ENCODE measurements at regions not wholly inside any gene's neighbourhood (a gene's known extent, or its start where the extent isn't known, plus 50 kb on each side); places are given as distances from the start of the nearest gene placed in this dataset.
"Not testable (repeated sequence)": the region's sequence is repeated elsewhere in the genome, so short reads cannot be mapped to it uniquely, and the experiment has no call there.

- no peak for DNase-seq
Observed at GRCh38 chr7:156511426-156511825, 129.1 kb upstream of the RNF32 start.

GRCh38 chr7:156510966-156511365, 129.6 kb upstream of the RNF32 start:
- no peak for DNase-seq

GRCh38 chr7:156509216-156509615, 131.4 kb upstream of the RNF32 start:
- DNase-seq = no peak

GRCh38 chr7:156505876-156506275, 134.7 kb upstream of the RNF32 start:
- DNase-seq = no peak

- no peak for DNase-seq
Observed at GRCh38 chr7:156504687-156505545, 135.7 kb upstream of the RNF32 start.

GRCh38 chr7:156504006-156504405, 136.6 kb upstream of the RNF32 start:
- no peak for DNase-seq

GRCh38 chr7:156503196-156503595, 137.4 kb upstream of the RNF32 start:
- no peak for DNase-seq

GRCh38 chr7:156501815-156502214, 138.8 kb upstream of the RNF32 start:
- DNase-seq = not testable (repeated sequence)

GRCh38 chr7:156499247-156499881, 141.2 kb upstream of the RNF32 start:
- no peak for DNase-seq

- DNase-seq = no peak
Observed at GRCh38 chr7:156497776-156498509, 142.6 kb upstream of the RNF32 start.

GRCh38 chr7:156496865-156497264, 143.7 kb upstream of the RNF32 start:
- DNase-seq = no peak

GRCh38 chr7:156496363-156496769, 144.2 kb upstream of the RNF32 start:
- DNase-seq = no peak

GRCh38 chr7:156494960-156495359, 145.6 kb upstream of the RNF32 start:
- DNase-seq = no peak

GRCh38 chr7:156493942-156494341, 146.6 kb upstream of the RNF32 start:
- DNase-seq = no peak

- no peak for DNase-seq
Observed at GRCh38 chr7:156492170-156492569, 148.4 kb upstream of the RNF32 start.

- no peak for DNase-seq
Observed at GRCh38 chr7:156491435-156491834, 149.1 kb upstream of the RNF32 start.

GRCh38 chr7:156490021-156490800, 150.4 kb upstream of the RNF32 start:
- DNase-seq = no peak

GRCh38 chr7:156487811-156488533, 152.6 kb upstream of the RNF32 start:
- no peak for DNase-seq

- no peak for DNase-seq
Observed at GRCh38 chr7:156480671-156481070, 159.9 kb upstream of the RNF32 start.

- DNase-seq = no peak
Observed at GRCh38 chr7:156479596-156479995, 161.0 kb upstream of the RNF32 start.

- no peak for DNase-seq
Observed at GRCh38 chr7:156478486-156478885, 162.1 kb upstream of the RNF32 start.

- DNase-seq = no peak
Observed at GRCh38 chr7:156475666-156476065, 164.9 kb upstream of the RNF32 start.

All from activated T-cell treated with anti-CD3 and anti-CD28 coated beads, Interleukin-2, amount 50 U/mL, for 48 hours (primary cell).